Keratinocyte (primary cell): ENCODE measurements at regions not wholly inside any gene's neighbourhood (a gene's known extent, or its start where the extent isn't known, plus 50 kb on each side); places are given as distances from the start of the nearest gene placed in this dataset.

Source experiments
- DNase-seq: peaks from one replicate; pipeline ENCODE4 v3.0.0-alpha.2; 2011; ENCODE audit warnings: low read depth, missing footprints, low spot score
- FAIRE-seq: peaks from 2 replicates; lab custom pipeline; 2011; peaks lifted over from hg19 to GRCh38; lab: Jason Lieb, UNC
- H2AFZ ChIP-seq: 2 replicates; pipeline ENCODE4 v1.6.0; 2012; ENCODE audit warnings: low read length, control low read depth, inconsistent platforms; ENCODE audit not compliant: control insufficient read depth
- H3K27ac ChIP-seq: 2 replicates; pipeline ENCODE4 v1.5.1; 2011; ENCODE audit warnings: low read length; ENCODE audit not compliant: control insufficient read depth, insufficient read depth
- H3K27me3 ChIP-seq: 3 replicates; pipeline ENCODE4 v1.6.0; 2011; ENCODE audit warnings: low read length; ENCODE audit not compliant: control insufficient read depth, insufficient read depth; ENCODE audit errors: extremely low read depth
- H3K36me3 ChIP-seq, 2 experiments: 2 replicates in 1 of 2; 3 replicates in 1 of 2; pipeline ENCODE4 v1.5.1; 2011; ENCODE audit warnings: low read length in 2 of 2, mild to moderate bottlenecking in 1 of 2; ENCODE audit not compliant: control insufficient read depth in 2 of 2, insufficient read depth in 2 of 2; ENCODE audit errors: extremely low read depth in 1 of 2
- H3K4me1 ChIP-seq: 3 replicates; pipeline ENCODE4 v1.5.1; 2011; ENCODE audit warnings: low read length; ENCODE audit not compliant: control insufficient read depth, insufficient read depth; ENCODE audit errors: extremely low read depth
- H3K4me2 ChIP-seq: 3 replicates; pipeline ENCODE4 v1.6.0; 2011; ENCODE audit warnings: low read depth, low read length; ENCODE audit not compliant: control insufficient read depth, insufficient read depth; ENCODE audit errors: extremely low read depth
- H3K4me3 ChIP-seq, 3 experiments: fragments of 200-600 bp in 1 of 3; sonication (generic) in 1 of 3; 2 replicates in 2 of 3; 3 replicates in 1 of 3; pipeline ENCODE4 v1.5.1; 2011 to 2016; ENCODE audit warnings: low read length in 3 of 3, mild to moderate bottlenecking in 3 of 3, control low read depth in 2 of 3, inconsistent platforms in 1 of 3, low read depth in 1 of 3, mixed read lengths in 1 of 3, mixed run types in 1 of 3, moderate library complexity in 1 of 3; ENCODE audit not compliant: control insufficient read depth in 2 of 3, insufficient read depth in 2 of 3; ENCODE audit errors: extremely low read depth in 1 of 3
- H3K79me2 ChIP-seq: 2 replicates; pipeline ENCODE4 v1.6.0; 2012; ENCODE audit warnings: low read length; ENCODE audit not compliant: control insufficient read depth, insufficient read depth
- H3K9ac ChIP-seq: 3 replicates; pipeline ENCODE4 v1.6.0; 2011; ENCODE audit warnings: low read length; ENCODE audit not compliant: control insufficient read depth, insufficient read depth; ENCODE audit errors: extremely low read depth
- H3K9me1 ChIP-seq: 3 replicates; pipeline ENCODE4 v1.6.0; 2011; ENCODE audit warnings: low read length; ENCODE audit not compliant: control insufficient read depth, insufficient read depth; ENCODE audit errors: extremely low read depth
- H3K9me3 ChIP-seq: 2 replicates; pipeline ENCODE4 v1.5.1; 2012; ENCODE audit warnings: low read depth, low read length; ENCODE audit not compliant: control insufficient read depth
- H4K20me1 ChIP-seq: 3 replicates; pipeline ENCODE4 v1.6.0; 2011; ENCODE audit warnings: low read length; ENCODE audit not compliant: control insufficient read depth, insufficient read depth; ENCODE audit errors: extremely low read depth
- CTCF ChIP-seq, 3 experiments: IDR thresholded peaks in 1 of 3; conservative IDR thresholded peaks in 1 of 3; optimal IDR thresholded peaks in 1 of 3; 2 replicates in 2 of 3; 3 replicates in 1 of 3; pipeline versions ENCODE3 to v1.5.1; 2011; ENCODE audit warnings: low read length in 3 of 3, mild to moderate bottlenecking in 3 of 3, moderate library complexity in 2 of 3, control low read depth in 1 of 3, inconsistent platforms in 1 of 3; ENCODE audit not compliant: insufficient read depth in 2 of 3; ENCODE audit errors: extremely low read depth in 1 of 3
- EZH2 ChIP-seq: IDR thresholded peaks from one replicate; pipeline ENCODE4 v1.6.1; 2012; ENCODE audit warnings: inconsistent platforms, mild to moderate bottlenecking, low read length, moderate library complexity
- dilution Hi-C: fragments of 300-500 bp; cut with MboI; formaldehyde crosslinking; loops from one replicate; pipeline ENCODE4 v1.7.0; 2020; ENCODE audit warnings: low sequenced_read_pairs; ENCODE audit not compliant: extremely low pct_ligation_motif_present

- FAIRE-seq = no peak
- dilution Hi-C loops = no loop called here
- TF ChIP-seq CTCF (optimal IDR thresholded peaks at IDR 0.05 in 1 of 3, IDR thresholded peaks at IDR 0.05 in 1 of 3, conservative IDR thresholded peaks at IDR 0.05 in 1 of 3; ENCODE audit: extremely low read depth in 1 of 3, insufficient read depth in 2 of 3, low read length in 3 of 3) (no peak), EZH2 (no peak)
These were observed 588.3 kb upstream of the USP24 start for GRCh38 chr1:55803429-55803828.

GRCh38 chr1:55801481-55801880, 586.3 kb upstream of the USP24 start:
- Histone ChIP-seq H3K9me3 (no peaks in the 10 kb centered on the region), H4K20me1 (no peaks in the 10 kb centered on the region), H3K36me3 (no peaks in the 10 kb centered on the region), H3K27ac (no peak overlapping the region), H2AFZ (no peak overlapping the region), H3K4me1 (no peaks in the 10 kb centered on the region), H3K4me2 (no peak overlapping the region), H3K4me3 (no peak overlapping the region), H3K79me2 (no peaks in the 10 kb centered on the region), H3K27me3 (no peaks in the 10 kb centered on the region), H3K9me1 (no peaks in the 10 kb centered on the region), H3K9ac (no peak overlapping the region)
- TF ChIP-seq EZH2 (no peak), CTCF (optimal IDR thresholded peaks at IDR 0.05 in 1 of 3, IDR thresholded peaks at IDR 0.05 in 1 of 3, conservative IDR thresholded peaks at IDR 0.05 in 1 of 3; ENCODE audit: extremely low read depth in 1 of 3, insufficient read depth in 2 of 3, low read length in 3 of 3) (no peak)
- dilution Hi-C loops = no loop called here
- no peak for DNase-seq
- FAIRE-seq = no peak

More at GRCh38 chr1:55803429-55803828, 588.3 kb upstream of the USP24 start:
- Histone ChIP-seq H4K20me1 (no peaks in the 10 kb centered on the region), H3K4me3 (no peak overlapping the region), H3K27me3 (no peaks in the 10 kb centered on the region), H3K36me3 (no peaks in the 10 kb centered on the region), H3K9ac (no peak overlapping the region), H3K4me1 (no peaks in the 10 kb centered on the region), H3K4me2 (no peak overlapping the region), H3K79me2 (no peaks in the 10 kb centered on the region), H3K9me3 (no peaks in the 10 kb centered on the region), H3K9me1 (no peaks in the 10 kb centered on the region), H3K27ac (no peak overlapping the region), H2AFZ (no peak overlapping the region)
- no peak for DNase-seq
